Left ventricle myocardium inferior (tissue), 1 donor: ENCODE measurements at regions not wholly inside any gene's neighbourhood (a gene's known extent, or its start where the extent isn't known, plus 50 kb on each side); places are given as distances from the start of the nearest gene placed in this dataset.

ENCODE experiments used
- DNase-seq: peaks from one replicate; pipeline ENCODE4 v3.0.0-alpha.2; 2020
- H3K27ac ChIP-seq: fragments of 200-600 bp; replicated peaks from 2 replicates; pipeline ENCODE4 v1.8.0; 2021
- H3K27me3 ChIP-seq: fragments of 200-600 bp; 2 replicates; pipeline ENCODE4 v1.8.0; 2021; ENCODE audit warnings: low read depth
- H3K36me3 ChIP-seq: fragments of 200-600 bp; 2 replicates; pipeline ENCODE4 v1.8.0; 2021
- H3K4me1 ChIP-seq: fragments of 200-600 bp; 2 replicates; pipeline ENCODE4 v1.8.0; 2021
- H3K4me3 ChIP-seq: fragments of 200-600 bp; 2 replicates; pipeline ENCODE4 v1.8.0; 2021; ENCODE audit warnings: mild to moderate bottlenecking, moderate library complexity
- H3K9me3 ChIP-seq: fragments of 200-600 bp; replicated peaks from 2 replicates; pipeline ENCODE4 v1.8.0; 2021
- CTCF ChIP-seq: fragments of 200-600 bp; IDR thresholded peaks from 2 replicates; pipeline ENCODE4 v1.8.0; 2021; ENCODE audit warnings: antibody characterized with exemption, mild to moderate bottlenecking, borderline replicate concordance
- intact Hi-C: fragments of 100-400 bp; cut with micrococcal nuclease; formaldehyde crosslinking; loops from one replicate; pipeline ENCODE4 v1.11.0; 2022
- donor health status: DM: no; HTN: yes; CAD: no; lungs with severe emphysema.

- intact Hi-C loops = no loop called here
- peaks cover 97% of the 10 kb centered on the region for H3K27me3 ChIP-seq
Observed at GRCh38 chr22:48346911-48347310, 1480.8 kb downstream of the BRD1 start.

GRCh38 chr22:48346311-48346710, 1481.4 kb downstream of the BRD1 start:
- no peak overlapping the region for H3K4me3 ChIP-seq
- intact Hi-C loops = no loop called here
- peaks cover 96% of the 10 kb centered on the region for H3K27me3 ChIP-seq
- no peak for TF ChIP-seq CTCF
- no peak overlapping the region for H3K27ac ChIP-seq
- no peaks in the 10 kb centered on the region for H3K9me3 ChIP-seq
- DNase-seq = no peak
- H3K4me1 ChIP-seq = no peaks in the 10 kb centered on the region
- no peaks in the 10 kb centered on the region for H3K36me3 ChIP-seq

More at GRCh38 chr22:48346911-48347310, 1480.8 kb downstream of the BRD1 start:
- Histone ChIP-seq H3K4me1 (no peaks in the 10 kb centered on the region), H3K36me3 (no peaks in the 10 kb centered on the region), H3K27ac (no peak overlapping the region), H3K4me3 (no peak overlapping the region), H3K9me3 (no peaks in the 10 kb centered on the region)
- TF ChIP-seq CTCF = no peak
- DNase-seq = no peak

- no peak for DNase-seq
- intact Hi-C loops = no loop called here
- Histone ChIP-seq H3K36me3 (no peaks in the 10 kb centered on the region), H3K27me3 (peaks cover 96% of the 10 kb centered on the region), H3K9me3 (no peaks in the 10 kb centered on the region), H3K4me3 (no peak overlapping the region), H3K27ac (no peak overlapping the region), H3K4me1 (no peaks in the 10 kb centered on the region)
- no peak for TF ChIP-seq CTCF
Observed at GRCh38 chr22:48345631-48346030, 1482.0 kb downstream of the BRD1 start.

- H3K36me3 ChIP-seq = no peaks in the 10 kb centered on the region
- H3K27ac ChIP-seq = no peak overlapping the region
- TF ChIP-seq CTCF = no peak
- intact Hi-C loops = no loop called here
- H3K27me3 ChIP-seq = peaks cover 96% of the 10 kb centered on the region
- H3K9me3 ChIP-seq = no peaks in the 10 kb centered on the region
- no peak overlapping the region for H3K4me3 ChIP-seq
- no peak for DNase-seq
- no peaks in the 10 kb centered on the region for H3K4me1 ChIP-seq
Observed at GRCh38 chr22:48343461-48343860, 1484.2 kb downstream of the BRD1 start.

- Histone ChIP-seq H3K36me3 (no peaks in the 10 kb centered on the region), H3K27ac (no peak overlapping the region), H3K4me3 (no peak overlapping the region), H3K27me3 (peaks cover 96% of the 10 kb centered on the region), H3K9me3 (no peaks in the 10 kb centered on the region), H3K4me1 (no peaks in the 10 kb centered on the region)
- DNase-seq = no peak
- intact Hi-C loops = no loop called here
- TF ChIP-seq CTCF = no peak
Observed at GRCh38 chr22:48342732-48343131, 1484.9 kb downstream of the BRD1 start.

- no peak for DNase-seq
- no peak overlapping the region for H3K4me3 ChIP-seq
- H3K9me3 ChIP-seq = no peaks in the 10 kb centered on the region
- no peaks in the 10 kb centered on the region for H3K4me1 ChIP-seq
- intact Hi-C loops = no loop called here
- no peak for TF ChIP-seq CTCF
- H3K36me3 ChIP-seq = no peaks in the 10 kb centered on the region
- no peak overlapping the region for H3K27ac ChIP-seq
- H3K27me3 ChIP-seq = peaks cover 95% of the 10 kb centered on the region
Observed at GRCh38 chr22:48342016-48342415, 1485.7 kb downstream of the BRD1 start.
